Gastrocnemius medialis (tissue), 4 donors: ENCODE measurements at regions not wholly inside any gene's neighbourhood (a gene's known extent, or its start where the extent isn't known, plus 50 kb on each side); places are given as distances from the start of the nearest gene placed in this dataset.

Experiments used
- ATAC-seq, 2 donors: fragments of 150-250 bp; one replicate each; pipeline ENCODE4 v1.9.1; 2016
- DNase-seq, 2 donors: peaks; one replicate each; pipeline ENCODE4 v3.0.0-alpha.2; 2019
- H3K27ac ChIP-seq, 4 donors: fragments of 200-600 bp; sonication (generic); 1 replicate in 1 of 4; 2 replicates in 3 of 4; pipeline ENCODE4 v1.5.1; 2016 to 2018; ENCODE audit warnings: mild to moderate bottlenecking in 2 of 4, moderate library complexity in 1 of 4
- H3K27me3 ChIP-seq, 3 donors: fragments of 200-600 bp; sonication (generic) in 2 of 3; 1 replicate in 1 of 3; 2 replicates in 2 of 3; pipeline versions ENCODE4 v1.5.1 to v1.6.0; 2016 to 2019; ENCODE audit warnings: mild to moderate bottlenecking in 1 of 3, moderate library complexity in 1 of 3
- H3K36me3 ChIP-seq, 2 donors: fragments of 200-600 bp; sonication (generic) in 1 of 2; one replicate each; pipeline ENCODE4 v1.5.1; 2017 to 2018
- H3K4me1 ChIP-seq, 2 donors: fragments of 200-600 bp; sonication (generic) in 1 of 2; one replicate each; pipeline ENCODE4 v1.5.1; 2016 to 2017; ENCODE audit warnings: mild to moderate bottlenecking in 2 of 2
- H3K4me3 ChIP-seq, 4 donors: fragments of 200-600 bp; sonication (generic) in 3 of 4; 1 replicate in 1 of 4; 2 replicates in 3 of 4; pipeline ENCODE4 v1.5.1; 2016 to 2019; ENCODE audit warnings: mild to moderate bottlenecking in 2 of 4
- H3K9me3 ChIP-seq, 3 donors: fragments of 200-600 bp; sonication (generic) in 2 of 3; 1 replicate in 1 of 3; 2 replicates in 2 of 3; pipeline ENCODE4 v1.5.1; 2016 to 2019
- CTCF ChIP-seq, 5 experiments: fragments of 450-650 bp in 3 of 5; fragments of 200-600 bp in 2 of 5; sonication (generic) in 2 of 5; IDR thresholded peaks in 4 of 5; conservative IDR thresholded peaks in 1 of 5; 1 replicate in 4 of 5; 2 replicates in 1 of 5; pipeline ENCODE4 v1.5.1; 2016 to 2019; ENCODE audit warnings: antibody characterized with exemption in 5 of 5, mild to moderate bottlenecking in 3 of 5, moderate library complexity in 3 of 5
- POLR2A ChIP-seq, 2 donors: fragments of 450-650 bp; IDR thresholded peaks; one replicate each; pipeline ENCODE4 v1.6.1; 2017; ENCODE audit warnings: antibody characterized with exemption in 2 of 2, mild to moderate bottlenecking in 2 of 2, moderate library complexity in 2 of 2
- in situ Hi-C, 4 donors: fragments of 200-750 bp; cut with MboI; loops; one replicate each; pipeline versions ENCODE4 v1.15.0 to v1.8.0; 2017; ENCODE audit warnings: low sequenced_read_pairs in 4 of 4
- intact Hi-C: fragments of 100-400 bp; cut with DNase I; formaldehyde crosslinking; loops from one replicate; pipeline ENCODE4 v1.15.1; 2023; ENCODE audit warnings: low total_unique reads

GRCh38 chr21:28781602-28782276 is 210.9 kb downstream of the LTN1 start:
- ATAC-seq = no peak
- Histone ChIP-seq H3K9me3 (no peaks in the 10 kb centered on the region), H3K27me3 (no peaks in the 10 kb centered on the region), H3K36me3 (no peaks in the 10 kb centered on the region), H3K4me1 (no peaks in the 10 kb centered on the region), H3K4me3 (no peak overlapping the region), H3K27ac (no peak overlapping the region)
- peak in 1 of 5 experiments; percentile 26 for TF ChIP-seq CTCF (IDR thresholded peaks at IDR 0.05 in 4 of 5, conservative IDR thresholded peaks at IDR 0.05 in 1 of 5)
- TF ChIP-seq POLR2A (IDR thresholded peaks at IDR 0.05) = no peak
- no peak for DNase-seq
- intact Hi-C loops = no loop called here
- in situ Hi-C loops = no loop called here

GRCh38 chr21:28779914-28780313 is 212.8 kb downstream of the LTN1 start:
- DNase-seq (no peak), ATAC-seq (no peak)
- H3K27me3 ChIP-seq = no peaks in the 10 kb centered on the region
- no peak overlapping the region for H3K4me3 ChIP-seq
- in situ Hi-C loops = no loop called here
- H3K27ac ChIP-seq = no peak overlapping the region
- TF ChIP-seq CTCF (IDR thresholded peaks at IDR 0.05 in 4 of 5, conservative IDR thresholded peaks at IDR 0.05 in 1 of 5) (no peak), POLR2A (IDR thresholded peaks at IDR 0.05) (no peak)
- intact Hi-C loops = no loop called here
- H3K9me3 ChIP-seq = no peaks in the 10 kb centered on the region
- no peaks in the 10 kb centered on the region for H3K4me1 ChIP-seq
- no peaks in the 10 kb centered on the region for H3K36me3 ChIP-seq

- intact Hi-C loops = no loop called here
- H3K4me1 ChIP-seq = peaks cover 9 to 14% of the 10 kb centered on the region in 2 donors
- ATAC-seq (no peak), DNase-seq (no peak)
- no peaks in the 10 kb centered on the region for H3K36me3 ChIP-seq
- H3K4me3 ChIP-seq = no peak overlapping the region
- H3K27me3 ChIP-seq = no peaks in the 10 kb centered on the region
- in situ Hi-C loops = no loop called here
- TF ChIP-seq POLR2A (IDR thresholded peaks at IDR 0.05) (no peak), CTCF (IDR thresholded peaks at IDR 0.05 in 4 of 5, conservative IDR thresholded peaks at IDR 0.05 in 1 of 5) (no peak)
- no peak overlapping the region for H3K27ac ChIP-seq
- H3K9me3 ChIP-seq = no peaks in the 10 kb centered on the region
These were observed 216.4 kb downstream of the LTN1 start for GRCh38 chr21:28776251-28776650.

- TF ChIP-seq POLR2A (IDR thresholded peaks at IDR 0.05) (no peak), CTCF (IDR thresholded peaks at IDR 0.05 in 4 of 5, conservative IDR thresholded peaks at IDR 0.05 in 1 of 5) (no peak)
- Histone ChIP-seq H3K36me3 (no peaks in the 10 kb centered on the region), H3K4me1 (peaks cover 14 to 20% of the 10 kb centered on the region in 2 donors), H3K9me3 (no peaks in the 10 kb centered on the region), H3K4me3 (no peak overlapping the region), H3K27ac (no peak overlapping the region), H3K27me3 (no peaks in the 10 kb centered on the region)
- intact Hi-C loops = no loop called here
- DNase-seq (no peak), ATAC-seq (no peak)
- in situ Hi-C loops = no loop called here
These were observed 217.6 kb downstream of the LTN1 start for GRCh38 chr21:28775071-28775470.

GRCh38 chr21:28773036-28773435 is 219.6 kb downstream of the LTN1 start:
- TF ChIP-seq CTCF (IDR thresholded peaks at IDR 0.05 in 4 of 5, conservative IDR thresholded peaks at IDR 0.05 in 1 of 5) (no peak), POLR2A (IDR thresholded peaks at IDR 0.05) (no peak)
- intact Hi-C loops = no loop called here
- no peak overlapping the region for H3K27ac ChIP-seq
- in situ Hi-C loops = no loop called here
- DNase-seq (no peak), ATAC-seq (no peak)
- peaks cover 14 to 20% of the 10 kb centered on the region in 2 donors for H3K4me1 ChIP-seq
- H3K4me3 ChIP-seq = no peak overlapping the region
- no peaks in the 10 kb centered on the region for H3K27me3 ChIP-seq
- no peaks in the 10 kb centered on the region for H3K9me3 ChIP-seq
- no peaks in the 10 kb centered on the region for H3K36me3 ChIP-seq
